ENCODE measurements at regions not wholly inside any gene's neighbourhood (a gene's known extent, or its start where the extent isn't known, plus 50 kb on each side); places are given as distances from the start of the nearest gene placed in this dataset.
"Not testable (repeated sequence)": the region's sequence is repeated elsewhere in the genome, so short reads cannot be mapped to it uniquely, and the experiment has no call there.

- H3K27ac Mint-ChIP-seq, result no peak overlapping the region
- H3K4me1 Mint-ChIP-seq, result no peaks in the 10 kb centered on the region
- H3K9me3 Mint-ChIP-seq, result no peaks in the 10 kb centered on the region
- H3K36me3 Mint-ChIP-seq, result no peaks in the 10 kb centered on the region
- DNase-seq (no peak), ATAC-seq (ENCODE audit: low read depth) (no peak)
- H3K4me3 Mint-ChIP-seq, result no peak overlapping the region
- POLR2A ChIA-PET, result no interaction called here
- H3K27me3 Mint-ChIP-seq, result peaks cover 2% of the 10 kb centered on the region
Measured at GRCh38 chr1:213357403-213357802, 306.4 kb downstream of the RPS6KC1 start.

DNA sequence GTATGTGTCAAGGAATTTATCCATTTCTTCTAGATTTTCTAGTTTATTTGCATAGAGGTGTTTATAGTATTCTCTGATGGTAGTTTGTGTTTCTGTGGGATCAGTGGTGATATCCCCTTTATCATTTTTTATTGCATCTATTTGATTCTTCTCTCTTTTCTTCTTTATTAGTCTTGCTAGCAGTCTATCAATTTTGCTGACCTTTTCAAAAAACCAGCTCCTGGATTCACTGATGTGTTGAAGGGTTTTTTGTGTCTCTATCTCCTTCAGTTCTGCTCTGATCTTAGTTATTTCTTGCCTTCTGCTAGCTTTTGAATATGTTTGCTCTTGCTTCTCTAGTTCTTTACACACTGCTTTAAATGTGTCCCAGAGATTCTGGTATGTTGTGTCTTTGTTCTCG is 307.3 kb downstream of the RPS6KC1 start:
- H3K4me3 Mint-ChIP-seq; H3K36me3 Mint-ChIP-seq; H3K9me3 Mint-ChIP-seq; ATAC-seq (ENCODE audit: low read depth); DNase-seq; H3K27me3 Mint-ChIP-seq; POLR2A ChIA-PET; H3K27ac Mint-ChIP-seq; H3K4me1 Mint-ChIP-seq: not testable (repeated sequence)

DNA sequence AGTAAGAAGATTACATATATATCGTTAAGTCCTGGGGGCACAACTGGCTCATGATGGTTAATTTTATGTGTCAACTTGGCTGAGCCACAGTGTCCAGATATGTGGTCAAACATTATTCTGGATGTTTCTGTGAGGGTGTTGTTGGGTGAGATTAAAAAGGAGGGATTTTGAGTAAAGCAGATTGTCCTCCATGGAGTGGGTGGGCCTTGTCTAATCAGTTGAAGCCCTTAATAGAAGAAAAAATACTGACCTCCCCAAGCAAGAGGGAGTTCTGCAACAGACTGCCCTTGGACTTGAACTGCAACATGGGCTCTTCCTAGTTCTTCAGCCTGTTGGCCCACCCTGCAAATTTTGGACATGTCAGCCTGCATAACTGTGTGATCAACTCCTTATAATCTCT is 311.6 kb downstream of the RPS6KC1 start:
- POLR2A ChIA-PET, result no interaction called here
- Mint-ChIP-seq H3K36me3 (no peaks in the 10 kb centered on the region), H3K27ac (no peak overlapping the region), H3K4me3 (no peak overlapping the region), H3K4me1 (no peaks in the 10 kb centered on the region), H3K27me3 (peaks cover 1% of the 10 kb centered on the region), H3K9me3 (no peaks in the 10 kb centered on the region)
- ATAC-seq (ENCODE audit: low read depth), result no peak
- DNase-seq, result no peak

DNA sequence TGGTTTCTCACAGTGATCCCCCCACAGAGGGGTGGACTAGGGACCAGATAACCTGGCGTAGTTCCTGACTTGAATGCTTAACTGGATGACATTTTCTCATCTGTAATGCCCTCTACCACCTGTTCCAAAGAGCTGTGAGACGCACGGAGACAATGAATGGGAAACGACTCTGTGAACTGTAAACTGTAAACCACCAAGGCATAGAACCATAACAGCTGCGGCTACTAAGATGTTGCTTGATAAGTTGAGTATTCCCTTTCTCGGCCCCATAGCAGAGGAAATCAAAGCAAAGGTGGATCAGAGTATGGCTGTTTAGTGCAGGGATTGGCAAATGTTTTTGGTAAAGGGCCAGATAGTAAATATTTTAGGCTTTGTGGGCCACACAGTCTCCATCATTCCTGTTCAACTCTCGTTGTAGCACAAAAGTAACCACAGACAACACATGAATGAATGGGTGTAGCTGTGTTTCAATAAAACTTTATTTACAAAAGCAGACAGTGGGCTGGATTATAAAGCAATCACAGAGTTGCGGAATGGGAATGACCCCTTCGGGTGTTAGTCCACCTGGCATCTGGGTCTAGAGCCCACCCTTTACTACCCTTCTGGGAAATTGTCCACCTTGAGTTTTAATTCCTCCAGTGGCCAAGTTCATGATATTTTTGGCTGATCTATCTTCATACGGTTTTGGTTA is 315.2 kb downstream of the RPS6KC1 start:
- DNase-seq, result no peak
- POLR2A ChIA-PET, result no interaction called here
- no peaks in the 10 kb centered on the region for H3K9me3 Mint-ChIP-seq

GRCh38 chr1:213369465-213369864 is 318.4 kb downstream of the RPS6KC1 start:
- POLR2A ChIA-PET, result no interaction called here
- ATAC-seq (ENCODE audit: low read depth), result no peak
- H3K27me3 Mint-ChIP-seq, result peaks cover 4% of the 10 kb centered on the region
- H3K4me3 Mint-ChIP-seq, result no peak overlapping the region
- DNase-seq, result no peak
- no peaks in the 10 kb centered on the region for H3K36me3 Mint-ChIP-seq
- no peaks in the 10 kb centered on the region for H3K9me3 Mint-ChIP-seq
- no peaks in the 10 kb centered on the region for H3K4me1 Mint-ChIP-seq
- no peak overlapping the region for H3K27ac Mint-ChIP-seq

More for the DNA sequence above, 315.2 kb downstream of the RPS6KC1 start:
- H3K27ac Mint-ChIP-seq, result no peak overlapping the region
- no peaks in the 10 kb centered on the region for H3K4me1 Mint-ChIP-seq
- no peaks in the 10 kb centered on the region for H3K36me3 Mint-ChIP-seq
- peaks cover 4% of the 10 kb centered on the region for H3K27me3 Mint-ChIP-seq
- H3K4me3 Mint-ChIP-seq, result no peak overlapping the region
- ATAC-seq (ENCODE audit: low read depth), result no peak

DNA sequence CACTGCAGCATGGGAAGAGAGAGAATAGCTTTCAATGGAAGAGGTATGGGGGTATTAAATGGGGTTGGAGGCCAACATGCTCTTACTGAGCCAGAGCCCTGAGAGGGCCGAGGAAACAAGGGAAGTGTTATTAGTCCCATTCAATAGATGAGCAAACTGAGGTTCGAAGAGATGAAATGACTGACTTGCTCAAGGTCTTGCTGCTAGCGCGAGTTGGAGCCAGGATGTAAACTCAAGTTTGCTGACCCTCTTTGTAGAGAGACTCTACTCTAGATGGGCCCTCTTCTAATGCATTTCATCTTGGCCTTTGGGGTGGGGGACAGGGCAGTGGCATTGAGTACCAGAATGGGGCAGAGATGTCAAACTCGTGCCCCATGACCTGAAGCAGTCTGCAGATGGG is 319.5 kb downstream of the RPS6KC1 start:
- no peak overlapping the region for H3K27ac Mint-ChIP-seq
- ATAC-seq (ENCODE audit: low read depth) (no peak), DNase-seq (no peak)
- peaks cover 4% of the 10 kb centered on the region for H3K27me3 Mint-ChIP-seq
- no peaks in the 10 kb centered on the region for H3K9me3 Mint-ChIP-seq
- H3K4me1 Mint-ChIP-seq, result no peaks in the 10 kb centered on the region
- POLR2A ChIA-PET, result no interaction called here
- no peaks in the 10 kb centered on the region for H3K36me3 Mint-ChIP-seq
- H3K4me3 Mint-ChIP-seq, result no peak overlapping the region

GRCh38 chr1:213371525-213371846 is 320.4 kb downstream of the RPS6KC1 start:
- Mint-ChIP-seq H3K9me3 (no peaks in the 10 kb centered on the region), H3K27ac (no peak overlapping the region)
- ATAC-seq (ENCODE audit: low read depth), result no peak

GRCh38 chr1:213371847-213372619 is 321.0 kb downstream of the RPS6KC1 start:
- Mint-ChIP-seq H3K4me3 (no peak overlapping the region), H3K27ac (no peak overlapping the region), H3K9me3 (no peaks in the 10 kb centered on the region), H3K36me3 (no peaks in the 10 kb centered on the region), H3K4me1 (no peaks in the 10 kb centered on the region), H3K27me3 (peaks cover 4% of the 10 kb centered on the region)
- DNase-seq (no peak), ATAC-seq (ENCODE audit: low read depth) (no peak)
- POLR2A ChIA-PET, result no interaction called here

More at GRCh38 chr1:213371525-213371846, 320.4 kb downstream of the RPS6KC1 start:
- POLR2A ChIA-PET, result no interaction called here
- peaks cover 4% of the 10 kb centered on the region for H3K27me3 Mint-ChIP-seq
- H3K36me3 Mint-ChIP-seq, result no peaks in the 10 kb centered on the region
- H3K4me1 Mint-ChIP-seq, result no peaks in the 10 kb centered on the region
- DNase-seq, result no peak
- H3K4me3 Mint-ChIP-seq, result no peak overlapping the region

- no peaks in the 10 kb centered on the region for H3K27me3 Mint-ChIP-seq
- ATAC-seq (ENCODE audit: low read depth), result peak; percentile 22
- POLR2A ChIA-PET, result no interaction called here
Measured at GRCh38 chr1:213374369-213374768, 323.3 kb downstream of the RPS6KC1 start.

GRCh38 chr1:213375002-213375401 is 324.0 kb downstream of the RPS6KC1 start:
- DNase-seq, result no peak
- H3K9me3 Mint-ChIP-seq, result no peaks in the 10 kb centered on the region
- ATAC-seq (ENCODE audit: low read depth), result no peak
- no peak overlapping the region for H3K27ac Mint-ChIP-seq
- POLR2A ChIA-PET, result no interaction called here
- H3K4me3 Mint-ChIP-seq, result no peak overlapping the region
- H3K27me3 Mint-ChIP-seq, result no peaks in the 10 kb centered on the region
- H3K4me1 Mint-ChIP-seq, result no peaks in the 10 kb centered on the region
- no peaks in the 10 kb centered on the region for H3K36me3 Mint-ChIP-seq

More at GRCh38 chr1:213374369-213374768, 323.3 kb downstream of the RPS6KC1 start:
- peak; percentile 67 for DNase-seq
- Mint-ChIP-seq H3K27ac (no peak overlapping the region), H3K4me1 (no peaks in the 10 kb centered on the region), H3K4me3 (no peak overlapping the region), H3K36me3 (no peaks in the 10 kb centered on the region), H3K9me3 (no peaks in the 10 kb centered on the region)

GRCh38 chr1:213376862-213377372 is 325.9 kb downstream of the RPS6KC1 start:
- no peaks in the 10 kb centered on the region for H3K27me3 Mint-ChIP-seq
- no peak for ATAC-seq (ENCODE audit: low read depth)

DNA sequence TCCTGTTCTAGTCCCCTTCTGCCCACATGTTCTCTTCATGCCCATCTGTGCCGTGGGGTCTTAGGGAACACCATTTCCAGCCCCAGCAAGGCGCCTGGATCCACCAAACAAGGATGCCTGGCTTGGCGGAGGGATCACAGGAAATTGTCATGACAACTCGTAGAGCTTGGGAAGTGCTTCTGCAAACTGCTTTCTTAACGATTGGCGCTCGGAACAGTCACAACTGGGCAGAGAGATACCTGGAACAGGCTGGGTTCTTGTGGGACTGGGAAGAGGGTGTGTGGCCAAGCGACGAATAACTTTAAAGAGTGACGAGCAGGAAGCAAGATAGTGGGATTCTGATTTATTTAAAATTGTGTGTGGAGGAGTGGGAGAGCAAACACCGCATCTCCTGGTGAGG is 329.8 kb downstream of the RPS6KC1 start:
- DNase-seq (no peak), ATAC-seq (ENCODE audit: low read depth) (no peak)
- Mint-ChIP-seq H3K36me3 (no peaks in the 10 kb centered on the region), H3K4me3 (no peak overlapping the region), H3K4me1 (no peaks in the 10 kb centered on the region), H3K27ac (no peak overlapping the region), H3K27me3 (no peaks in the 10 kb centered on the region), H3K9me3 (no peaks in the 10 kb centered on the region)
- POLR2A ChIA-PET, result no interaction called here

More at GRCh38 chr1:213376862-213377372, 325.9 kb downstream of the RPS6KC1 start:
- H3K4me3 Mint-ChIP-seq, result no peak overlapping the region
- H3K9me3 Mint-ChIP-seq, result no peaks in the 10 kb centered on the region
- POLR2A ChIA-PET, result no interaction called here
- DNase-seq, result no peak
- no peaks in the 10 kb centered on the region for H3K4me1 Mint-ChIP-seq
- no peak overlapping the region for H3K27ac Mint-ChIP-seq
- H3K36me3 Mint-ChIP-seq, result no peaks in the 10 kb centered on the region

DNA sequence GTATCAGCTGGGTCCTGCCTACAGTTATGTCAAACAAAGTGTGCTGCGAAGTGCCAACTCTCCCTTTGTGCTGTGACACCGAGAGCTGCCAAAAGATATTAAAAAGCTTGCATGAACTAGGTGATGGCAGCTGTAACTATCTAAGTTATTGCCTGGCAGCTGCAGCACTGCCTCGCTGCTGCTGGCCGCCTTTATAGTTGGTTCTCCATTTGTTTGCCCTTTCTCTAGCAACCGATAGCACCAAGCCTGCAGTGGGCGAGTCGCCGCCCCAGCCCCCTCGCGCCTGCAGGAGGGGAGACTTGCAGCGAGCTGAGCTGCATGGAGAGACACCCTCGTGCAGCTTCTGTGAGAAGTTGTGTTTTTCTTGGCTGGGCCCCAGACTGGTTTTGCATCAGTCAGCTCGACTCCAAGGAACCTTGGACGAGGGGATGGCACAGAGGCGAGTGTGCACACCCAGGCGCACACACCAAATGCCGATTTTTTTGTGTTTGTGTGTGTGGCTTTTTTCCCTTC is 330.6 kb downstream of the RPS6KC1 start:
- no peak for ATAC-seq (ENCODE audit: low read depth)
- Mint-ChIP-seq H3K27ac (no peak overlapping the region), H3K27me3 (no peaks in the 10 kb centered on the region), H3K4me1 (no peaks in the 10 kb centered on the region), H3K4me3 (no peak overlapping the region), H3K9me3 (no peaks in the 10 kb centered on the region), H3K36me3 (no peaks in the 10 kb centered on the region)
- DNase-seq, result no peak
- POLR2A ChIA-PET, result no interaction called here

DNA sequence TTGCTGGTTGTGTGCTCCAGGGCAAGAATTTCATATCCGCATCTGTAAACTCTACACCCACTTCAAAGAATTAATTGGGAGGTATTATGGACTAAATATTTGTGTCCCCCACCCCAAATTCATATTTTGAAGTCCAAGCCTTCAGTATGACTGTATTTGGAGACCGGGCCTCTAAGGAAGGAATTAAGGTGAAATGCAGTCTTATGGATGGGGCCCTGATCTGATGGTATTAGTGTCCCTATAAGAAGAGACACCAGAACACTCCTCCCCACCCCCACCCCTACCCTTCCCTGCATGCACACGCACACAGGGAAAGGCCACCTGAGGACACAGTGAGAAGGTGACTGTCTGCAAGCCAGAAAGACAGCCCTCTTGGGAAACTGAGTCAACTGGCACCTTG is 332.4 kb downstream of the RPS6KC1 start:
- POLR2A ChIA-PET, result no interaction called here
- Mint-ChIP-seq H3K27me3 (no peaks in the 10 kb centered on the region), H3K27ac (no peak overlapping the region), H3K9me3 (no peaks in the 10 kb centered on the region), H3K36me3 (no peaks in the 10 kb centered on the region), H3K4me3 (no peak overlapping the region), H3K4me1 (no peaks in the 10 kb centered on the region)
- ATAC-seq (ENCODE audit: low read depth) (no peak), DNase-seq (no peak)
